EL (cell line): ENCODE measurements at regions not wholly inside any gene's neighbourhood (a gene's known extent, or its start where the extent isn't known, plus 50 kb on each side); places are given as distances from the start of the nearest gene placed in this dataset.

ENCODE experiments used
- DNase-seq: peaks from one replicate; pipeline ENCODE4 v3.0.0-alpha.2; 2016

DNA sequence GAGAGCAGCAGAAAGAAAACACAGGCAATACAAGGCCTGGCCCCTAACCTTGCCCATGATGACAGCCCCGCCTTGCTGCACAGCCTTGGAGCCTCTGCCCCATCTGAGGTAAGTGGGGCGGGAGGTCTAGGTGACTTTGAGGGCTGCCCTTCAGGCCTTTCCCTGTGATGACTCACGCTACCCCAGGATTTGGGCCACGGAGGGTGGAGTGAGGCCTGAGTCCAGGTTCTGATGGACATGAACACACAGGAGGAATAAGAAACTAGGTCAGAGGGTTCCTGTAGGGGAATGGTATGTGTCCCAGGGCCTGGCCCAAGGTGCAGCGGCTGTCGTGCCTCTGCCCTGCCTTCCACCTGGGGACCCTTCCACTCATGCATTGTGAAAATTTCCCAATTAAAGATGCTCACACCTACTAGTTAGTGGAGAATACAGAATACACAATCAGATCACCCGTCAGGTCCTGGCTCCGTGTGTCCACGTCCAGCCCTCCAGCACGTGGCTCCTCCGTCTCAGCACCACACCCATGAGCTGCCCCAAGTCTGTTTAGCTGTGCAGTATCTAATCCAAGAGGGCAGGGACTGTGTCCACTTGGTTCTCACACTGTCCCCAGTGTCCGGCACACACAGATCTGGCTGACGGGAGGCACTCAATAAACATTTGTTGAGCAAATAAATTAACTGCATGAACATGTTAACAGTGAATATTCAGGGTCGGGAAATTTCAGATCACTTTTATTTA, 111.0 kb downstream of the CHST1 start:
- DNase-seq = no peak

DNA sequence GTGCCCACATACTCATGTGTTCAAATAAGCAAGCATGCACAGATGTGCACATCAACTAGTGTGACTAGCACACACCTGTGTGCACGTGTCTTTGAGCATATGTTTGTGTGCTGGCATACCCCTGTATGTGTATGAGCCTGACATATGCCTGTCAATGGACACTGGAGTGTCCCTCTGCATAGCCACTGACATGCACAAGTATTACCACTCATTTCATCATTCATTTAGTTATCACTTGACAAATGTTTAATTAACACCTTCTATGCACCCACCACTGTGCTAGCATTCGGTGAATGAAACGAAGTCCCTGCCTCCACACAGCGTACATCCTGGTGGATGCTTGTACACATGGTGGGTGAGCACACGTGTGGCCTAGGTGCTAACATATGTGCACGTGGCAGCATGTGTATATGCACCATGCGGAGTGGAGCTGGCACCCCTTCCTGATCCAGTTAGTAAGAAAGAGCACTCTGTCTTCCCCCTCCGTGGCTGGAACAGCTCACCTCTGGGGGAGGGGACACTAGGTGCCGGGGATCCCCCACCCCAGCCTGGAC, 112.0 kb downstream of the CHST1 start:
- no peak for DNase-seq

DNA sequence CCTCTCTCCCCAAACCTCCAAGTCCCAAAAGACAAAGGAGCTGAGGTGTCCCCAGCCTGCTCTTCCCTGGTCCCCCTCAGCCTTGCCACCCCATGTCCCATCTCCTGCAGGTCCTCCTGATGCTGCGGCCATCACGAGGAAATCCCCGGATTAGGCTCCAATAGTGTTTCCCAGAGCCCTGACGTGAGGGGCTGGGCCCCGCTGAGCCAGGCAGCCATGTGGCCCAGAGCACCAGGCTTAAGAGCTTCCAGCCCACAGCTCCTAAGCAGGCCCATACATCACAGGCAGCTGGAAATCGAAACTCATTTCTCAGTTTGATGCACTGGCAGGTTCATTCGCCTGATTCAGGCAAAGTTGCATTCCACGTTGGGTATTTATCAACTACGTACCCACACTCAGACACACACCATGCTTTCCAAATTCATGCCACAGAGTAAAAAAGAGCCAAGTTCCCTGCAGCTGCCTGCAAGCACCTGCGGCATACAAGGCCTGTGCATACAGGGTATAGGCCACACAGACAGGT, 114.2 kb downstream of the CHST1 start:
- no peak for DNase-seq

DNA sequence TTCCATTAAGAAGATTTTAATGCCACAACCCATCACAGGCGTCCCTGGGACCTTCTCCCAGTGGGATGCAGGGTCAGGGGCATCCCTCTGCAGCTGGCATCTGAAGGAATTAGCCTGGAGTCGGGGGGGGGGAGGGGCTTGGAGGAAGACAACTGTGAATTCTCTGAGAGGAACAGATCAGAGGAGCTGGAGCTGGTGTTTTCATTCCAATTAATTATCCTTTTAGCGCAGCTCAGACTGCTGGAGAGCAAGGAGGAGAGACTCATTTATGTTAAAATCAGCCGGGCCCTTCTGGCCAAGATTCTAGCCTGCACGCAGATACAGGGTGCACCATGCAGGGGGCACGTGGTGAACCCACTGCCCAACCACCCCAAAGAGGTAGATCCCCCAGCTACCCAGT, 116.2 kb downstream of the CHST1 start:
- DNase-seq = no peak

DNA sequence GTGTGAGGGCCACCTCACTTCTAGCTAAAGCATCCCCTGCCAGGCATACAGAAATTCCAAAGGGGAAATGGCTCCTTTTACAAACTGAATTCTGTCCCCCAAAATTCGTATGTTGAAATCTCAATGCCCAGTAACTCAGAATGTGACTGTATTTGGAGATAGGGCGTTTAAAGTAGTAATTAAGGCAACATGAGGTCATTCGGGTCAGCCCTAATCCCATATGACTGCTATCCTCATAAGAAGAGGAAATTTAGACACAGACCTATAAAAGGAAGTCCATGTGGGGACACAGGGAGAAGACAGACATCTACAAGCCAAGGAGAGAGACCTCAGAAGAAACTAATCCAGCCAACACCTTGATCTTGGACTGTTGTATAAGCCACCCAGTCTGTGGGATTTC, 119.1 kb downstream of the CHST1 start:
- DNase-seq = no peak

DNA sequence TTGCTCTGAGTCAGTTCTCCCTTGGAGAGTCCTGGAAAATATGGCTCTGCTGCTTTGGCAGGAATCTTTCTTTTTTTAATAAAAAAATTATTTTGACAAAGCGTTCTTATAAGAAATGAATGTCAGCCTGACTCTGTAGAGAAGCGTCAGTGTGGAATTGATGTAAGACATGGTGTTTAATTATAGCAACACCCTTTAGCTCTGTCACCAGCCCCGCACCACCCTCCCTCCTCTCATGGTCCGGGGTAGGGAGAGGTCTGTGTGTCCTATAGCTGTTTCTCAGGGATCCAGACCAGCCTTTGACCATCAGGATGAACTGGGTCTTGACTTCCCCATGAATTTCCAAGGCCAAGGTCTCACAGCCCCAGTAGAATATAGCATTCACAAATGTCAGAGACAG, 120.6 kb downstream of the CHST1 start:
- DNase-seq = no peak

DNA sequence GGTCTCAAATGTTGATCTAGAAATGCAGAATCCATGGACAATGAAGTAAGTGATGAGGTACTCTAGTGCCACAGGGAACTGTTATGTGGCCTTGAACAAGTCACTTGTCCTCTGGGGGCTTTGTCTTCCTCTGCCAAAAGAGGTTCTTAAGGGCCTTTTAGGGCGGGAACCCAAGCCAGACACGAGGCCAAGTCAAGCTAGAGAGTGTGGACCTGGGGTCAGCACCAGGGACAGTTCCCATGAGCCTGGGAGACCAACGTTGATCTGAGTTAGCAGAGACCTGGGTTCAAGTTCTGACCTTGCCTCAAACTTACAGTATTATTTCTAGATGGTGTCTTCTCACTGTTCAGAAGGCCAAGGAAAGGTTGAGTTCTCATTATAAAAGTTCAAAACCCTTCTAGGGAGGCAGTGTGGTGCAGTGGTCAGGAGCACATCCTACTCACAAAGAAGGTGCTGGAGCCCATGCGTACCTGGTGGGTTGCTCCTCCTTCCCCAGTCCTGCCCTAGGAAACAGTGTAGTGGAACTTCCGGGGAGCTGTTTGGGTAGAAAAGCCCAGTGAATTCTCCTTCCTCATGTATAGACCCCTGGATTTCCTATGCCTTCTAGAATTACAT, 121.5 kb downstream of the CHST1 start:
- DNase-seq = peak; percentile 14

DNA sequence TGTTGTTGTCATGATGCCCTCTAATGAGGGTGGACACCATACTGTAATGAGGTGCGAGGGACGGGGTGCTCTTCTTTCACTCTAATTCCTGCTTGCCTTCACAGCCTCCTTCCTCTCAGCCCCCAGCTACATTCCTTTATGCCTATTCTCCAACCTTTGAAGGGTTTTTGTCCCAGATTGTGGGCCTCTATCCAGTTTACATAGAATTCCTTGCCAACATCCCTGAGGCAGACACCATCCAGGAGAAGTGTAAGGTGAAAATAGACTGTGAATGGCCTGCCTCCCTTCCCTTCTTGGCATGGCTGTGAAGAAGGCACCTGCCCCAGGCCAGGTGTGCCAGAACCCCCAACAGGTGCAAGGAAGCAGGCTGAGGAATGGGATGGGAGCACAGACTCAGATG, 122.3 kb downstream of the CHST1 start:
- no peak for DNase-seq

DNA sequence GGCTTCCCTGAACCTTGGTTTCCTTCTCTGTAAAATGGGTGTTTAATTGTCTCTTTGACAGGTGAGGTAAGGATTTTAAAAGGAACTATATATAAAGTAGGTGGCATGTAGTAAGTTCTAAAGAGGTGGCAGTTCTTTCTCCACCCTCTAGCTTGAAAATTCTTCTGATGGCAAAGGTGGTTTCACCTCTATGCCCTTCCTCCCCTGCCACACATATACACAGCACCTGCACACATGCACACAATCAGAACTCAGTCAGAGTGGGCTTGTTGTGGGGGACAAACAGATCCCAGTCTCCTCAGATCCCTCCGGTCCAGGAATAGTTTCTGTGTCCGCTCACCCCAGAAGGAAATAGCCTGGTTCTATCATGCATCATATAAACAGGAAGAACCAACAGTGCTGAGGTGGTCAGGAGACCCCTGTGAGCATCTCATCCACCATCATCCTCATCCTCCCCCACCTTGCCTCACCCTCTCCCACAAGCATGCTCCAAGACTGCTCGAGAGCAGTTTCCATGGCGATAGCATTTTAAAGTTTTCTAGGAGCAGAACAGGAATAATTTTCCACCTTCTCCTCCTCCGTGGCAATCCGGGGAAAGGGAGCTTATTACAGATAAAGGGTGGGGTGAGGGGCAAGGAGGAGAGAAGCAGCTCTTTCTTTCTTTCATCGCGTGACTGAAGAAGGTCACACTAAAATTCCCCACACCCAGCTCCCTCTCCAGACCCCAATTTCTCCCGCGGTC, 123.6 kb downstream of the CHST1 start:
- no peak for DNase-seq

DNA sequence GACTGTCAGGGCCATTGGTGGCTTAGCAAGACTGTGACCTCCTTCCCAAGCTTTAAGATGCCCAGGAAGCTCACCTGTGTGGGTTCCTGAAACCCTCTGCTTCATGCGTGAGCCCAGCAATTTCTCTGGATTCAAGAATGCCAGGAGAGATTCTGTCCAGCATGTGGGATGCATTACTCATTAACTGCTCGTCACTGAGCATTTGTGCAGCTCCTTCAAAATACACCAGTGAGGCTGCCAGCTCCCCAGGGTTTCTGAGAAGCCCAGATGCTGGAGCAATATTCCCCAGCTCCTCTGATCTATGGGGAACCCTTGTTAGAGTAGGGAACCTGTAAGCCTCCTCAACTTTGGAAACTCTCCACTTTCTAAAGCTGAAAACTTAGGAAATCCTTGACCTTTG, 126.5 kb downstream of the CHST1 start:
- DNase-seq = no peak

DNA sequence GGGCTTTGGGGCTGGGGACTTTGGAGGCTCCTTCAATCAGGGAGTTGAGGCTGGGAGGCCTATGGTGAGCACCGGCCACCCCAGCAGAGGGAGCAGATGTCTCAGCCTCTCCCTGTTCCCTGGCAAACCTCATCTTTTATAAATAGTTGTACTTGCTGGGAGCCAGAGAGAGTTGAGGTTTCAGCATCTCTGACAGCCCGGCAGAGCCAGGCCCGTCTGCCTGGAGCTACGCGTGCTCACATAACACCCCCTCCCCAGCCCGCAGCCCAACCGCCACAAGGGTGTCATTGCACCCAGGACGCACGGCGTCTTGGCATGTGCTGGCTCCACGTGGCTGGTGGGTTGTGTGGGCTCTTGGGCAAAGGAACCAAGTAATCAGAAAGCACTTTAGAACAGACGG, 127.1 kb downstream of the CHST1 start:
- no peak for DNase-seq

DNA sequence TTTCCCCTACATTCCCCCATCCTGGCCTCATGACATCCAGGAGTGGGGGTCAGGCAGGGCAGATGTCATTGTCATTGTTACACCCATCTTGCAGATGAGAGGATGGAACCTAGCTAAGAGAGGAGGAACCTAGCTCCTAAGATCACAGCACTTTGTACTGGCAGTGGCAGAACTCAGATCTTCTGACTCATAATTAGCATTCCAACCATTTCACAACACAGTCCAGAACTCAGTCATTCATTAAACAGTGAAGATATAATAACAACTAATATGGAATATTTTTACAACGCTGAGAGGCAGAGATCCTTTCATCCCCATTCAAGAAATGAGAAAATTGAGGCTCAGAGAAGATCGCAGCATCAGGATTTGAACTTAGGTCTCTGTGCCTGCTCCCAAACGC, 127.8 kb downstream of the CHST1 start:
- no peak for DNase-seq

DNA sequence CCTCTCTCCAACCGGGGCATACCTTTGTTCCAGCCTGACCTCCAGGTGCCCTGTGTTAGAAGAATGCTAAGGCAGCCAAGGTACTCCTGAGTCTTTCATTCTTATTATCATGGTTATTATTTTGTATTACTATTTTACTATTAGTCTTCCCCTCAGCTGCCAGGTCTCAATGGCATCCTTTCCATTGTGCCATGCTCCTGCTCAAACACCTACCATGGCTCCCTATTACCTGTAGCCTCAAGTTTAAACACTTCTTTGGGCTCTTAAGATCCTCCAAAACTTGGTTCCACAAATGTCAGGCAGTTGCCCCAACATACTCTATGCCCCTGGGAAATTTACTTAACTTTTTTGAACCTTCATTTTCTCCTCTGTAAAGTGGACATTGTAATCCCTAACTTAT, 130.4 kb downstream of the CHST1 start:
- DNase-seq = no peak

DNA sequence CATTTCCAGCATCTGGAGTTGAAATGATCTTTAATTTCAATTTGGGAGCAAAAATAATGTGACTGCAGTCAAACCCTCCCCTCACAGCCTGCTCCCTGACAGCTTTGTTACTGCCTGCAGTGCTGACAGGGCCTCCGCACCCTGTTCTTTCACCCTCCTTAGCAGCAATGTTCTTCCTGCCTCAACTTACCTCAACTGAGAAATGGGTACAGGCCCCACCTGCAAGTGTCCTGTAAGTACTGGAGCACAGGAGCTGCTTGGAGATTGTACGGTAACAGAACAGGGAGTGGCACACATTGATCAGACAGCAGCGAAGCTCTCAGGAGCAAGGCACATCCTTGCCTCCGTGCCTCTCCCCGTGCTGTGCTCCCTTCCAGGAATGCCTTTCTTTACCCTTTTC, 131.3 kb downstream of the CHST1 start:
- no peak for DNase-seq

DNA sequence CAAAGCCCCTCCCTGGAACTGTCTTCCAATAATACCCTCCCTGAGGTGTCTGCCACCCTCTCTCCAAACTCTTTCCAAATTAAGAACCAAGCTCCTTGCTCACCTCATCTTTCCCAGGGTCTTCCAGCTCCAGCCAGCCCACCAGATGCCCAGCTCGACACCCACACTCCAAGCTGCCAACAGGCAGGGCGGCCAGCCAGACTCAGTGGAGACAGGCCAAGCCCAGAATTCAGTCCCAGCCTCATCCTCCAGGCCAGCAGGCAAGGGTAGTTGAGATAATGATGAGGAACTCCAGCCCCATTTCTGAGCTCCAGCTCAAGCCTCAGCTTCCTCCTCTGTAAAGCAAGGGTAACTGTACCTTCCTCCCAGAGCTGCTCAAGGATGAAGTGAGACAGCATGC, 132.9 kb downstream of the CHST1 start:
- DNase-seq = no peak

DNA sequence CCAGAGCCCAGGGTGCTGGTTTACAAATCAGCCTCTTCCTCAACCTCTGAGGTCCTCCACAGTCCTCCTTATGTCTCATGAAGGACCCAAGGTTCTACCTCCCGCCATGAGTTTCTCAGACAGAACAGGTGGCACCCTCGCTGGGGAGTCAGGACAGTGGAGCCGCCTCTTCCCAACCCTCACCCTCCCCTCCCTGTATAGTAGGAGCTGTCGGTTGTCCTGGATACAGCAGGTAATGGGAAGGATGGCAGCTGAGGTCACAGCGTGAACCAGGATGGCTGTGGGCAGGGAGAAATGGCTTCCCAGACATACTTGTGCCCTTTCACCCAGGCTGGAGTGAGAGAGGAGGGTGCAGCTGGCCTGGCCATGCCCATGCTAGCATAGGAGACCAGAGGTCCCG, 134.6 kb downstream of the CHST1 start:
- no peak for DNase-seq

DNA sequence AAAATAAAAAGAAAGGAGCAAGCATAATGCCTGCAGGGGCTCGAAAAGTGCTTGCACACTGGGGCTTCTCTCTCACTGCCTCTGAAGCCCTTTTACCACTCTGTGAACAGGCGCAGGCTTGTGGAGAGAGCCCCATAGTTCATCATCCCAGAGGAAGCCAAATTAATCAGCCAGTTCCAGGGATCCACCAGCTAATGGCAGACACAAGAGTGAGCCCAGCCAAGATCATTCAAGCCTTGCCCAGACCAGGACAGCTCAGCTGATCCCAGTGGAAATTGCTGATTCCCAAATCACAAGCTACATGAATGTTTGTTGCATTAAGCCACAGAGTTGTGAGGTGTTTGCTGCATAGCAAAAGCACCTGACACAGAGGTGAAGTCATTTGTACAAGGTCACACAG, 135.3 kb downstream of the CHST1 start:
- DNase-seq = no peak

DNA sequence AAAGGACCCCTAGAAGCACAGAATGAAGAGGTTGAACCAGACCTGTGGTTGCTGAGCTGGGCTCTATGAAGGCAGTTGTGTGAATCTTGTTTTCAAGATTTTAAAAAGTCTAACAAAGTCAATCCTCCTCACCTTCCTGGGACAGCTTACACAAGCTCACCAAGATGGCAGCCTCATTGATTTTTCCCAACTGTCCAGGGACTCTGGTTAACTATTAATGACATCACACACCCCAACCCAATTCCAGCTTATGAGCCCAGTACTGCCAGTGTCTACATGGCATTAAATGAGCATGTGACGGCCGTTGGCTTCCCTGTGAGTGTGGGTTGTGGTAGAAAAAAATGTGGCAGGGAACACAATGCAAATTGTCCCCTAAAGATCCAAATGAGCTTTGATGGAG, 137.0 kb downstream of the CHST1 start:
- no peak for DNase-seq

DNA sequence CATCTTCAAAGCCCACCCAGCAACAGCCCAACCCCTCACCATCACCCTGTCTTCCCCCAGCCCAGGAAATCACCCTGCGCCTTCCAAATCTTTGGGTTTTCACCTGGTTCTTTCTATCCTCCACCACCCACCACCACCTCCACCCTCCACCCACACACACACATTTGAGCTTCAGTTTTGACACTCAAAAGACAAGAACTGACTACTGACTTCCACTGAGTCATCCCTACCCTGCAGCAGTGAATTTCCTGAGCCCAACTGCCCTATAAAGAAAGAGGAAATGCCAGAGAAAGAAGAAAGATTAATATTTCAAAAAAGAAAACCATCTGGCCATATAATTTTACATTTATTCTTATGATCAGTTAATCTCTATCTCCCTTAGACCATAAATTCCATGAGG, 137.5 kb downstream of the CHST1 start:
- no peak for DNase-seq

DNA sequence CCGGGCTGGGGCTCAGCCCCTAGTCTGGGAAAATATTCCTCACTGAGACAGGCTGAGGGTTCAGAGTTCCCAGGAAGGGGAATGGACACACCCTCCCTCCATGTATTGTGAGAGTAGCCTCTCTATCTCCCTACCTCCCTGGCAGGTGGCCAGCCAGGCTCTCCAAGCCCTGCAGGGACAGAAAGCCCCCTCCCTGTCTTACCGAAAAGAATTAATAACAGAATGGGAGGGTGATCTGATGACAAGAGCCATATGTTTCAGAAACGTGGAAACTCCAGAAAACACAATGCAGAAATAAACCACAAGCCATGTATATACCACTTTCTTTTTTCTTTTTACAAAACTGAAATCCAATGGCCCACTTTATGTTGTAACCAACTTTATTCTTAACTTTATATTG, 140.0 kb downstream of the CHST1 start:
- DNase-seq = no peak

DNA sequence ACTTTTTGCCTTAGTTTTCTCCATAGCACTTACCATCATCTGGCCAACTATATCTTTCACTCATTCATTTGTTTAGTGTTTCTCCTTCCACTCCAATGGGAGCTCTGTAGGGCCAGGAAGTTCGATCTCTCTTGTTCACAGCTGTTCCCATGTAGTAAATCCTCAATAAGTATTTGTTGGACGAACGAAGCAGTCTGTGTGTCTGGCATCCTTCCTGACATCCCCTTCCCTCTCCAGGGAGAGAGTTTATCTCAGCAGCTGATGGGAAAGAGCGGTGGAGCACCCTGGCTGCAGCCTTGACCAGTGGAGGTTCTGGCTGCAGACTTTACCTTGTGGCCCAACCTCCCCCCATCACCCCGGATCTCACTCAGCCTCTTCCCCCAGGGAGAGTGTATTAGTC, 141.7 kb downstream of the CHST1 start:
- no peak for DNase-seq

DNA sequence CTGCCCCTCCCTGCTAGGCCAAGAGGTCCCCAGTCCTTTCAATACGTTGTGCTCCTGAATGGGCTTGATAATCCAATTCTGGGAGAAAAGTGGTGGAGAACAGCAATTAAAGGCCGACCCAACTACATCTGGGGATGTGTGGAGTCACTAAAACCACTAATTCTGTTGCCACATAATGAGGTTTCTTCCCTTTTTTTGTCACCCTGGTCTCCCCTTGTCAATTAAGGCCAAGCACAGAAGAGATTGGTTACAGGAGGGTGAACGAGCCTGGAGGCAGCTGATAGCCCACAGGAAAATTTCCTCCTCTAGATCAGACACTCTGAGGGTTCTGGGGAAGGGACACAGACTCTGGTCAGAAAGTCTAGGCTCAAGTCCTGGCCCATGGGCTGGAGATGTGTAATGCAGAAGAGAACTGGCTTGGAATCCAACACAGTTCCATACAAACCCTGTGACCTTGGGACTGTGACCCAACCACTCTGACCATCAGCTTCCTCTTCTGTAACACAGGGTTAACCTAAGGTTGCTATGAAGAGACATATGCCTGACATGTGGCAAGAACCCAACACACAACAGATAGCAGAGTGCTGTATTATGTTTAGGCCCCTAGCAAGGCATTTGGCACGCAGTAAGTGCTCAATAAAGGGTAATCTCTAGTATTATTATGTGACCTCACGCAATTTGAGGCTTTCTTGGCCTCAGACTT, 146.4 kb downstream of the CHST1 start:
- DNase-seq = no peak

DNA sequence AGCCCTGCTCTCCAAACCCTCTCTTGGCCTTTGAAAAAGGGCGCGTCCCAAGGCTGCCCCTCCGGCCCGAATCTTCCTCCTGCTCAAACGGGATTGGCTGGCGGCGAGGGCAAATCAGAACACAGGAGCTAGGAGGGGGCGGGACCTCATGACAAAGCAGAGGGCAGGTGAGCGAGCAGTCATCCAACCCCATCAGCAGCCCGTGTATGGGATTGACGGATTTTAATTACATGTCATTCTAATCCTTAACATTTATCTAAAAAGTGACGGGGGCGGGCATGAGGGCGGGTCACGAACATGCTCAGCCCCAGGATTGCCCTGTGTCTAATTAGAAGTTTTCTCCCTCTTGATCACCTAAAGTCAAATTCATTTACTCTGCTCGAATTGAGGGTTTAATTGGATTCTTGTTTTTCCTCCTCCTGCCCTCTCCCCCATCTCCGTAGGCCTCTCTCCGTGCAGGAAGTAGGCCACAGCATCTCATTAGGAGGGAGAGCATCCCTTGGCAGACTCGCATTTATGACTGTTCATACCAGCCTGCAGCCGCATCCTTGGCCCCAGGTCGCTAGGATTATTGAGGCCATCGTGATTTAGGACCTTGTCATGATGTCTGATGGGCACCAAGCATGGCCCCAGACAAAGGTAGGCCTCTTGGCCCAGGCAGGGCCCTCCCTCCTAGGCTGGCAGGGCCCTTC, 147.1 kb downstream of the CHST1 start:
- no peak for DNase-seq
